ENCODE measurements at regions not wholly inside any gene's neighbourhood (a gene's known extent, or its start where the extent isn't known, plus 50 kb on each side); places are given as distances from the start of the nearest gene placed in this dataset.

GRCh38 chrX:149365061-149365460 is 140.0 kb downstream of the IDS start:
- no peak overlapping the region for H3K4me3 ChIP-seq
- TF ChIP-seq EZH2 (IDR thresholded peaks at IDR 0.05) (no peak), POLR2AphosphoS5 (IDR thresholded peaks at IDR 0.05; ENCODE audit: borderline replicate concordance, low read depth, low read length) (no peak), FOXP2 (optimal IDR thresholded peaks at IDR 0.05; ENCODE audit: control extremely low read depth, extremely low read length, insufficient read depth) (no peak)
- DNase-seq (ENCODE audit: low read depth, low spot score): no peak
- H3K36me3 ChIP-seq (ENCODE audit: insufficient read depth, low read length): no peaks in the 10 kb centered on the region
- H3K9ac ChIP-seq (ENCODE audit: insufficient read length): no peak overlapping the region
- H3K27ac ChIP-seq: no peak overlapping the region
- H3K9me3 ChIP-seq (ENCODE audit: low read depth, low read length): no peaks in the 10 kb centered on the region

GRCh38 chrX:149363965-149364364 is 141.1 kb downstream of the IDS start:
- no peak overlapping the region for H3K4me3 ChIP-seq
- H3K27ac ChIP-seq: no peak overlapping the region
- TF ChIP-seq FOXP2 (optimal IDR thresholded peaks at IDR 0.05; ENCODE audit: control extremely low read depth, extremely low read length, insufficient read depth) (no peak), EZH2 (IDR thresholded peaks at IDR 0.05) (no peak), POLR2AphosphoS5 (IDR thresholded peaks at IDR 0.05; ENCODE audit: borderline replicate concordance, low read depth, low read length) (no peak)
- H3K9ac ChIP-seq (ENCODE audit: insufficient read length): no peak overlapping the region
- H3K36me3 ChIP-seq (ENCODE audit: insufficient read depth, low read length): no peaks in the 10 kb centered on the region
- DNase-seq (ENCODE audit: low read depth, low spot score): no peak
- no peaks in the 10 kb centered on the region for H3K9me3 ChIP-seq (ENCODE audit: low read depth, low read length)

DNA sequence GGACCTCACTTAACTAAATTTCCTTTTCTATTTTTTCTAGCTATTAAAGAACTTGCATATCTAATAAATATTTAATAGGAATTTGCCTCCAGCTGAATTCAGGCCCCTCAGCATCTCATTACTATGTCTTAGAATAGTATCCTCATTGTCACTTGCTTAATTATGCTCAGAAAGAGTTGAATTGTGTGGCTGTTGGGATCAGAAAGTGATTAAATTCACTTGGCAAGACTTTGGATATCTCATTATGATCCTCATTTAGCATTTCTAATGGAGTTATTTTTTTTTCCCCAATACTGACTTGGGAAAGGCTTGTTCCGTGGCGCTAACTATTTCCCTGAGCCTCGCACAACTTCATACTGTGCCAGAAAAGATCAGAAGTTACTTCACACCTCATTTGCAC is 158.8 kb downstream of the IDS start:
- TF ChIP-seq EZH2 (IDR thresholded peaks at IDR 0.05): no peak
- TF ChIP-seq FOXP2 (optimal IDR thresholded peaks at IDR 0.05; ENCODE audit: control extremely low read depth, extremely low read length, insufficient read depth): no peak
- TF ChIP-seq POLR2AphosphoS5 (IDR thresholded peaks at IDR 0.05; ENCODE audit: borderline replicate concordance, low read depth, low read length): no peak
- Histone ChIP-seq H3K4me3 (no peak overlapping the region), H3K36me3 (ENCODE audit: insufficient read depth, low read length) (no peaks in the 10 kb centered on the region), H3K9me3 (ENCODE audit: low read depth, low read length) (no peaks in the 10 kb centered on the region), H3K27ac (no peak overlapping the region), H3K9ac (ENCODE audit: insufficient read length) (no peak overlapping the region)
- no peak for DNase-seq (ENCODE audit: low read depth, low spot score)

GRCh38 chrX:149322316-149322715 is 182.8 kb downstream of the IDS start:
- Histone ChIP-seq H3K36me3 (ENCODE audit: insufficient read depth, low read length) (no peaks in the 10 kb centered on the region), H3K9me3 (ENCODE audit: low read depth, low read length) (no peaks in the 10 kb centered on the region), H3K27ac (no peak overlapping the region), H3K4me3 (no peak overlapping the region), H3K9ac (ENCODE audit: insufficient read length) (no peak overlapping the region)
- TF ChIP-seq EZH2 (IDR thresholded peaks at IDR 0.05): no peak
- no peak for TF ChIP-seq FOXP2 (optimal IDR thresholded peaks at IDR 0.05; ENCODE audit: control extremely low read depth, extremely low read length, insufficient read depth)
- TF ChIP-seq POLR2AphosphoS5 (IDR thresholded peaks at IDR 0.05; ENCODE audit: borderline replicate concordance, low read depth, low read length): no peak
- DNase-seq (ENCODE audit: low read depth, low spot score): no peak

GRCh38 chrX:149313871-149314371 is 191.2 kb downstream of the IDS start:
- Histone ChIP-seq H3K9ac (ENCODE audit: insufficient read length) (no peak overlapping the region), H3K4me3 (no peak overlapping the region), H3K9me3 (ENCODE audit: low read depth, low read length) (no peaks in the 10 kb centered on the region), H3K27ac (no peak overlapping the region), H3K36me3 (ENCODE audit: insufficient read depth, low read length) (no peaks in the 10 kb centered on the region)
- DNase-seq (ENCODE audit: low read depth, low spot score): no peak
- no peak for TF ChIP-seq POLR2AphosphoS5 (IDR thresholded peaks at IDR 0.05; ENCODE audit: borderline replicate concordance, low read depth, low read length)
- TF ChIP-seq EZH2 (IDR thresholded peaks at IDR 0.05): no peak

GRCh38 chrX:149312988-149313387 is 192.1 kb downstream of the IDS start:
- Histone ChIP-seq H3K36me3 (ENCODE audit: insufficient read depth, low read length) (no peaks in the 10 kb centered on the region), H3K9me3 (ENCODE audit: low read depth, low read length) (no peaks in the 10 kb centered on the region), H3K27ac (no peak overlapping the region), H3K9ac (ENCODE audit: insufficient read length) (no peak overlapping the region), H3K4me3 (no peak overlapping the region)
- DNase-seq (ENCODE audit: low read depth, low spot score): no peak
- TF ChIP-seq EZH2 (IDR thresholded peaks at IDR 0.05) (no peak), POLR2AphosphoS5 (IDR thresholded peaks at IDR 0.05; ENCODE audit: borderline replicate concordance, low read depth, low read length) (no peak), FOXP2 (optimal IDR thresholded peaks at IDR 0.05; ENCODE audit: control extremely low read depth, extremely low read length, insufficient read depth) (no peak)

GRCh38 chrX:149312097-149312496 is 193.0 kb downstream of the IDS start:
- Histone ChIP-seq H3K36me3 (ENCODE audit: insufficient read depth, low read length) (no peaks in the 10 kb centered on the region), H3K4me3 (no peak overlapping the region), H3K9me3 (ENCODE audit: low read depth, low read length) (no peaks in the 10 kb centered on the region), H3K27ac (no peak overlapping the region), H3K9ac (ENCODE audit: insufficient read length) (no peak overlapping the region)
- no peak for TF ChIP-seq EZH2 (IDR thresholded peaks at IDR 0.05)
- no peak for DNase-seq (ENCODE audit: low read depth, low spot score)

DNA sequence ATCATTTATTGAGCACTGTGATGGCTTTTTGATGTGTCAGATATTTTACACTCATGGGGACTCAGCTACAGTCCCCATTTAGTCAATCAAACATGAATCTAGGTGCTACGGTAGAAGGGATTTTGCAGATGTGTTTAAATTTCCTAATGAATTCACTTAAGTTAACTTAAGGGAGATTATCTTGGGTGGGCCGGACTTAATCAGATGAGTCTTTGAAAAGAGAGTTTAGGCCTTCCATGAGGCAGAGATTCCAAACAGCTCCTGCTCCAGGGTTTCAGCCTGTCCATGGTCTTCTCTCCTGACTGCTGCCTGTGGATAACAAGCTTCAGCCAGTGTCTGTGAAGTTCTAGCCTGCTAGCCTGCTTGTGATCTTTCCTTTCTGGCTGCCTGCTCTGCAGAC is 202.4 kb downstream of the IDS start:
- H3K9ac ChIP-seq (ENCODE audit: insufficient read length): no peak overlapping the region
- no peaks in the 10 kb centered on the region for H3K9me3 ChIP-seq (ENCODE audit: low read depth, low read length)
- TF ChIP-seq EZH2 (IDR thresholded peaks at IDR 0.05) (no peak), POLR2AphosphoS5 (IDR thresholded peaks at IDR 0.05; ENCODE audit: borderline replicate concordance, low read depth, low read length) (no peak), FOXP2 (optimal IDR thresholded peaks at IDR 0.05; ENCODE audit: control extremely low read depth, extremely low read length, insufficient read depth) (no peak)
- H3K27ac ChIP-seq: no peak overlapping the region
- H3K36me3 ChIP-seq (ENCODE audit: insufficient read depth, low read length): no peaks in the 10 kb centered on the region
- DNase-seq (ENCODE audit: low read depth, low spot score): no peak
- no peak overlapping the region for H3K4me3 ChIP-seq

- DNase-seq (ENCODE audit: low read depth, low spot score): no peak
- TF ChIP-seq FOXP2 (optimal IDR thresholded peaks at IDR 0.05; ENCODE audit: control extremely low read depth, extremely low read length, insufficient read depth) (no peak), POLR2AphosphoS5 (IDR thresholded peaks at IDR 0.05; ENCODE audit: borderline replicate concordance, low read depth, low read length) (no peak), EZH2 (IDR thresholded peaks at IDR 0.05) (no peak)
- H3K36me3 ChIP-seq (ENCODE audit: insufficient read depth, low read length): no peaks in the 10 kb centered on the region
- no peak overlapping the region for H3K9ac ChIP-seq (ENCODE audit: insufficient read length)
- no peaks in the 10 kb centered on the region for H3K9me3 ChIP-seq (ENCODE audit: low read depth, low read length)
- no peak overlapping the region for H3K4me3 ChIP-seq
- no peak overlapping the region for H3K27ac ChIP-seq
Observed at GRCh38 chrX:149298111-149298510, 207.0 kb downstream of the IDS start.

Data from SK-N-MC (cell line).